Liver (tissue), 8 donors: ENCODE measurements at regions not wholly inside any gene's neighbourhood (a gene's known extent, or its start where the extent isn't known, plus 50 kb on each side); places are given as distances from the start of the nearest gene placed in this dataset.
"Not testable (repeated sequence)": the region's sequence is repeated elsewhere in the genome, so short reads cannot be mapped to it uniquely, and the experiment has no call there.

Experiments
- DNase-seq: peaks from one replicate; pipeline ENCODE4 v3.0.0-alpha.2; 2017; ENCODE audit warnings: low spot score
- H3K27ac ChIP-seq, 2 donors: one replicate each; pipeline ENCODE4 v1.7.0; 2013; ENCODE audit warnings: inconsistent platforms in 2 of 2, low read length in 2 of 2, control low read depth in 1 of 2, low read depth in 1 of 2, mild to moderate bottlenecking in 1 of 2
- H3K27me3 ChIP-seq, 4 donors: one replicate each; pipeline versions ENCODE4 v1.6.1 to v1.7.0; 2013; ENCODE audit warnings: low read length in 3 of 4, inconsistent platforms in 1 of 4, mild to moderate bottlenecking in 1 of 4, moderate library complexity in 1 of 4; ENCODE audit not compliant: control insufficient read depth in 4 of 4, insufficient read depth in 4 of 4
- H3K36me3 ChIP-seq, 4 donors: one replicate each; pipeline versions ENCODE4 v1.6.1 to v1.7.0; 2013; ENCODE audit warnings: low read length in 3 of 4, mild to moderate bottlenecking in 3 of 4, low read depth in 1 of 4, moderate library complexity in 1 of 4; ENCODE audit not compliant: control insufficient read depth in 4 of 4, insufficient read depth in 3 of 4
- H3K4me1 ChIP-seq, 4 donors: one replicate each; pipeline versions ENCODE4 v1.6.1 to v1.7.0; 2013; ENCODE audit warnings: low read length in 3 of 4, mild to moderate bottlenecking in 3 of 4, moderate library complexity in 1 of 4; ENCODE audit not compliant: control insufficient read depth in 4 of 4, insufficient read depth in 4 of 4
- H3K4me3 ChIP-seq, 3 donors: one replicate each; pipeline versions ENCODE4 v1.6.1 to v1.7.0; 2013; ENCODE audit warnings: low read length in 3 of 3, control low read depth in 1 of 3, low read depth in 1 of 3, mild to moderate bottlenecking in 1 of 3
- H3K9ac ChIP-seq, 2 donors: one replicate each; pipeline ENCODE4 v1.7.0; 2013; ENCODE audit warnings: low read length in 2 of 2, mild to moderate bottlenecking in 2 of 2, moderate library complexity in 2 of 2, control low read depth in 1 of 2, low read depth in 1 of 2
- H3K9me3 ChIP-seq, 4 donors: one replicate each; pipeline versions ENCODE4 v1.6.1 to v1.7.0; 2013; ENCODE audit warnings: low read length in 3 of 4; ENCODE audit not compliant: control insufficient read depth in 4 of 4
- CTCF ChIP-seq: fragments of 150-350 bp; IDR thresholded peaks from 2 replicates; pipeline ENCODE4 v1.5.1; 2017; ENCODE audit warnings: improper control_type of control experiment, low read depth, low read length; ENCODE audit not compliant: missing input control
- EGR1 ChIP-seq, 2 donors: IDR thresholded peaks; 2 replicates each; pipeline ENCODE4 v1.6.1; 2016 to 2018; ENCODE audit warnings: antibody characterized with exemption in 2 of 2, low read depth in 2 of 2
- FOXA1 ChIP-seq: IDR thresholded peaks from 2 replicates; pipeline ENCODE4 v1.6.1; 2016; ENCODE audit warnings: antibody characterized with exemption
- FOXA2 ChIP-seq: IDR thresholded peaks from 2 replicates; pipeline ENCODE4 v1.6.1; 2016; ENCODE audit warnings: antibody characterized with exemption
- HNF4A ChIP-seq, 2 donors: conservative IDR thresholded peaks; 2 replicates each; pipeline ENCODE4 v1.6.1; 2016; ENCODE audit warnings: antibody characterized with exemption in 2 of 2, mild to moderate bottlenecking in 2 of 2
- JUND ChIP-seq, 2 donors: IDR thresholded peaks; 2 replicates each; pipeline ENCODE4 v1.6.1; 2016; ENCODE audit warnings: antibody characterized with exemption in 2 of 2
- RAD21 ChIP-seq, 2 donors: IDR thresholded peaks; 2 replicates each; pipeline ENCODE4 v1.6.1; 2016; ENCODE audit warnings: antibody characterized with exemption in 2 of 2, mild to moderate bottlenecking in 2 of 2
- REST ChIP-seq: IDR thresholded peaks from 2 replicates; pipeline ENCODE4 v1.6.1; 2016; ENCODE audit warnings: antibody characterized with exemption, mild to moderate bottlenecking
- RXRA ChIP-seq, 2 donors: IDR thresholded peaks; 2 replicates each; pipeline ENCODE4 v1.6.1; 2017 to 2018; ENCODE audit warnings: antibody characterized with exemption in 2 of 2, mild to moderate bottlenecking in 1 of 2
- SP1 ChIP-seq: IDR thresholded peaks from 2 replicates; pipeline ENCODE4 v1.6.1; 2018; ENCODE audit warnings: antibody characterized with exemption, mild to moderate bottlenecking
- YY1 ChIP-seq: IDR thresholded peaks from 2 replicates; pipeline ENCODE4 v1.6.1; 2016; ENCODE audit warnings: antibody characterized with exemption, mild to moderate bottlenecking
- WGBS: extraction: QIAGEN DNeasy Blood & Tissue Kit; methylation state at CpG from one replicate; pipeline ENCODE4 v1.1.7; 2013; 5-methylcytosine and 5-hydroxymethylcytosine counted together
- donor health status: healthy.
- donor health status: healthy.
- donor health status: healthy.
- donor health status: healthy.
- donor health status: healthy.

- no peak for TF ChIP-seq REST
- no peak for TF ChIP-seq FOXA1
- TF ChIP-seq RAD21 (IDR thresholded peaks at IDR 0.05): no peak
- no peak for TF ChIP-seq CTCF
- TF ChIP-seq FOXA2: no peak
- no peak for TF ChIP-seq RXRA (IDR thresholded peaks at IDR 0.05)
- no peak for TF ChIP-seq EGR1 (IDR thresholded peaks at IDR 0.05; ENCODE audit: low read depth in 2 of 2)
These were observed 134.5 kb downstream of the IER5 start (continued) for GRCh38 chr1:181222972-181223505.

- not testable (repeated sequence) for DNase-seq, H3K36me3 ChIP-seq, H3K9ac ChIP-seq, H3K4me3 ChIP-seq, H3K27ac ChIP-seq, H3K9me3 ChIP-seq, H3K27me3 ChIP-seq, H3K4me1 ChIP-seq
- 81% methylated on average over 3 of the region's 4 CpGs for WGBS
These were observed 138.2 kb downstream of the IER5 start for GRCh38 chr1:181226728-181227127.

- no peaks in the 10 kb centered on the region for H3K36me3 ChIP-seq
- no peak for DNase-seq
- H3K9me3 ChIP-seq: no peaks in the 10 kb centered on the region
- H3K9ac ChIP-seq: no peak overlapping the region
- H3K4me3 ChIP-seq: no peak overlapping the region
- H3K27me3 ChIP-seq: no peaks in the 10 kb centered on the region
- no peak overlapping the region for H3K27ac ChIP-seq
- 83% methylated on average over 2 of the region's 2 CpGs for WGBS
- H3K4me1 ChIP-seq: no peaks in the 10 kb centered on the region
- TF ChIP-seq HNF4A (conservative IDR thresholded peaks at IDR 0.05) (no peak), EGR1 (IDR thresholded peaks at IDR 0.05; ENCODE audit: low read depth in 2 of 2) (no peak), REST (no peak), JUND (IDR thresholded peaks at IDR 0.05) (no peak), SP1 (no peak), YY1 (no peak)
These were observed 150.6 kb downstream of the IER5 start for GRCh38 chr1:181239086-181239485.

GRCh38 chr1:181246320-181246719, 157.8 kb downstream of the IER5 start:
- not testable (repeated sequence) for H3K4me1 ChIP-seq, H3K9me3 ChIP-seq, H3K27me3 ChIP-seq, H3K4me3 ChIP-seq, DNase-seq, H3K9ac ChIP-seq, H3K36me3 ChIP-seq, H3K27ac ChIP-seq
- 89% methylated on average over 8 of the region's 8 CpGs for WGBS

GRCh38 chr1:181248361-181248760, 159.9 kb downstream of the IER5 start:
- not testable (repeated sequence) for H3K27ac ChIP-seq, H3K9me3 ChIP-seq, H3K4me3 ChIP-seq, DNase-seq, H3K27me3 ChIP-seq, H3K4me1 ChIP-seq, H3K36me3 ChIP-seq, H3K9ac ChIP-seq
- 81% methylated on average over 2 of the region's 2 CpGs for WGBS
